H1 (cell line): ENCODE measurements at regions not wholly inside any gene's neighbourhood (a gene's known extent, or its start where the extent isn't known, plus 50 kb on each side); places are given as distances from the start of the nearest gene placed in this dataset.

Experiments used
- CEBPB ChIP-seq: IDR thresholded peaks from 2 replicates; pipeline ENCODE4 v1.6.1; 2012; ENCODE audit warnings: low read depth, low read length
- EZH2 ChIP-seq: fragments of 200-600 bp; sonication (generic); IDR thresholded peaks from 2 replicates; pipeline ENCODE4 v1.7.1; 2012; ENCODE audit warnings: low read depth, mild to moderate bottlenecking, moderate library complexity, low read length, inconsistent platforms; ENCODE audit not compliant: severe bottlenecking
- HDAC2 ChIP-seq, 2 experiments: fragments of 300-600 bp in 1 of 2; sonication (generic) in 1 of 2; IDR thresholded peaks; 2 replicates each; pipeline ENCODE4 v1.6.1; 2011 to 2012; ENCODE audit warnings: low read depth in 2 of 2, low read length in 2 of 2, mild to moderate bottlenecking in 2 of 2, moderate library complexity in 2 of 2, borderline replicate concordance in 1 of 2, inconsistent platforms in 1 of 2
- JUN ChIP-seq: IDR thresholded peaks from 2 replicates; pipeline ENCODE4 v1.6.1; 2011; ENCODE audit warnings: low read depth, mild to moderate bottlenecking, improper control_type of control experiment, low read length
- KDM5A ChIP-seq: fragments of 200-600 bp; IDR thresholded peaks from 2 replicates; pipeline ENCODE4 v1.7.1; 2012; ENCODE audit warnings: mild to moderate bottlenecking, low read length, inconsistent platforms, mixed read lengths
- MAFK ChIP-seq: IDR thresholded peaks from 2 replicates; pipeline ENCODE4 v1.6.1; 2012; ENCODE audit warnings: low read depth, mild to moderate bottlenecking, improper control_type of control experiment, low read length
- POLR2AphosphoS5 ChIP-seq: IDR thresholded peaks from 2 replicates; pipeline ENCODE4 v1.6.1; 2011; ENCODE audit warnings: low read depth, low read length
- RNF2 ChIP-seq: fragments of 200-900, 300-1000 bp; sonication (generic); IDR thresholded peaks from 2 replicates; pipeline ENCODE4 v1.7.1; 2016; ENCODE audit warnings: borderline replicate concordance, low read depth, mild to moderate bottlenecking, antibody characterized with exemption, low read length; ENCODE audit not compliant: poor library complexity, severe bottlenecking; ENCODE audit errors: missing control alignments
- YY1 ChIP-seq: IDR thresholded peaks from 2 replicates; pipeline ENCODE4 v1.6.1; 2011; ENCODE audit warnings: low read depth, mild to moderate bottlenecking, low read length
- ZNF274 ChIP-seq: IDR thresholded peaks from 2 replicates; pipeline ENCODE4 v1.7.0; 2012; ENCODE audit warnings: low read length, borderline replicate concordance; ENCODE audit errors: extremely low read depth

DNA sequence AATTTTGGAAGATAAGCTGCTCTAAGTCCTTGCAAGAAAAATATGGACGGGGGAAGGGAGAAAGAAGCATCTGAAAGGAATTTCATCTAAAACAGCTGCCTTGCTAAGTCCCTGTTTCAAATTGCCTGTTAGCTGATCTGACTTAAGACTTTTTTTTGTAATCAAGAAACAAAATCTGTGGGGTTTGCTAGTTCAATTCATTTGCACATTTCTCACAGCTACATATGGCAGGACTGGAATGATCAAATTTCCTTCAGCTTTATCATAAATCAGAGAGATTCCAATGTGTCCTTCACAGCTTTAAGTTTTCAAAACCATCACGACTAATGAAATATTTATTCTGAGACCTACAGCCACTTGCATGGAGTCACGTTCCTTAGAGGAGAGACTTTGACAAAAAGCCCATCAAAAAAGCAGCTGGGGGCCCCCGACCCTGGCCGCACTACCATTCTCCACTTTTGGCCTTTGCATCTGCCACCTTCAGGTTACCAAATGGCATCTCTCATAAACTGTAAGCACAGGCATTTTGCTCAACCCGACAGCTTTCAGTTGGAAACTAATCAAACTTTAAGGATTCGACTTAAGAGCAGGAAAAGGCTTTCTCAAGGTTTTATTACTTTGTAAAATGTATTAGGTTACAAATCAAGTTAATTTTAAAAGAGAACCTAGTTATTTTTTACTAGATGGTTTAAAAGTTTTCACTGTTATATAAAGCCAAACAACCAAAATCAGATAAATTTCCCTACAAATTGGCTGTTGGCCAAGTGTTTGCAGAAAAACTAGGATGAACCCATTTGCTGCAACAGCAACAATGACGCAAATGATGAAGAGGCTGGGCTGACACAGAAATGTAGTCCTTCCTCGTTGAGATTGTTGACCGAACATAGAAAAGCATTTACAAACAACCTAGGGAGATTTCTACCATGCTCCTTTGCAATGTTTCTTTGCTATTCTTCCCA is 100.4 kb upstream of the RND3 start (continued):
- no peak for TF ChIP-seq KDM5A
- no peak for TF ChIP-seq RNF2
- TF ChIP-seq JUN = no peak
- no peak for TF ChIP-seq HDAC2 (IDR thresholded peaks at IDR 0.05; ENCODE audit: borderline replicate concordance in 1 of 2, low read depth in 2 of 2, low read length in 2 of 2)
- no peak for TF ChIP-seq YY1
- no peak for TF ChIP-seq MAFK
- no peak for TF ChIP-seq EZH2
- TF ChIP-seq CEBPB = no peak
- no peak for TF ChIP-seq POLR2AphosphoS5
- no peak for TF ChIP-seq ZNF274
